Glutamatergic neuron (in vitro differentiated cells): ENCODE measurements at regions not wholly inside any gene's neighbourhood (a gene's known extent, or its start where the extent isn't known, plus 50 kb on each side); places are given as distances from the start of the nearest gene placed in this dataset.

Source experiments
- DNase-seq: peaks from one replicate; pipeline ENCODE4 v3.0.0; 2022
- H3K27ac Mint-ChIP-seq: one replicate; pipeline ENCODE4 v1.8.0; 2020; ENCODE audit warnings: mild to moderate bottlenecking, mixed read lengths, inconsistent platforms; ENCODE audit not compliant: unreplicated experiment
- H3K27me3 Mint-ChIP-seq: one replicate; pipeline ENCODE4 v1.8.0; 2020; ENCODE audit warnings: mild to moderate bottlenecking, moderate library complexity, mixed read lengths, inconsistent platforms; ENCODE audit not compliant: unreplicated experiment
- H3K36me3 Mint-ChIP-seq: one replicate; pipeline ENCODE4 v1.8.0; 2020; ENCODE audit warnings: mild to moderate bottlenecking, mixed read lengths, inconsistent platforms; ENCODE audit not compliant: unreplicated experiment
- H3K4me1 Mint-ChIP-seq: one replicate; pipeline ENCODE4 v1.8.0; 2020; ENCODE audit warnings: mild to moderate bottlenecking, low read depth, mixed read lengths, inconsistent platforms; ENCODE audit not compliant: unreplicated experiment
- H3K4me3 Mint-ChIP-seq: one replicate; pipeline ENCODE4 v1.8.0; 2020; ENCODE audit warnings: mild to moderate bottlenecking, mixed read lengths, inconsistent platforms; ENCODE audit not compliant: unreplicated experiment
- H3K9me3 Mint-ChIP-seq: one replicate; pipeline ENCODE4 v1.8.0; 2020; ENCODE audit warnings: mild to moderate bottlenecking, moderate library complexity, mixed read lengths, inconsistent platforms; ENCODE audit not compliant: unreplicated experiment
- TF ChIP-seq, protein P1 (sequence below): fragments of 200-600 bp; sonication (generic); IDR thresholded peaks from one replicate; pipeline ENCODE4 v1.5.0; 2021; ENCODE audit not compliant: partially characterized antibody, unreplicated experiment

DNA sequence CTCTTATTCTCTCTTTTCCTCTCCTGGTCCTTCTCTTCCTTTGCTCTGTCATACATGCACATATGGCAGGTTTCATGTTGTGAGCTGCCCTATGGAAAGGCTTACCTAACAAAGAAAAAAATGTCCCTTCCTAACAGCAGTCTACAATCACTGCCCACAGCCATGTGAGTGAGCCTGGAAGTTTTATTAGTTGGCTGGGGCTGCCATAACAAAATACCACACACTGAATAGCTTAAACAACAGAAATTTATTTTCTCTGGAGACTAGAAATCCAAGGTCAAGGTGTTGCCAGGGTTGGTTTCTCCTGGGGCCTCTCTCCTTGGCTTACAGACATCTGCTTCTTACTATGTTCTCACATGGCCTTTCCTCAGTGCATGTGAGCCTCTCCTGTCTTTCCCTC lies 142.1 kb downstream of the TRIB2 start:
- H3K36me3 Mint-ChIP-seq: peaks cover 12% of the 10 kb centered on the region
- TF ChIP-seq, protein P1, sequence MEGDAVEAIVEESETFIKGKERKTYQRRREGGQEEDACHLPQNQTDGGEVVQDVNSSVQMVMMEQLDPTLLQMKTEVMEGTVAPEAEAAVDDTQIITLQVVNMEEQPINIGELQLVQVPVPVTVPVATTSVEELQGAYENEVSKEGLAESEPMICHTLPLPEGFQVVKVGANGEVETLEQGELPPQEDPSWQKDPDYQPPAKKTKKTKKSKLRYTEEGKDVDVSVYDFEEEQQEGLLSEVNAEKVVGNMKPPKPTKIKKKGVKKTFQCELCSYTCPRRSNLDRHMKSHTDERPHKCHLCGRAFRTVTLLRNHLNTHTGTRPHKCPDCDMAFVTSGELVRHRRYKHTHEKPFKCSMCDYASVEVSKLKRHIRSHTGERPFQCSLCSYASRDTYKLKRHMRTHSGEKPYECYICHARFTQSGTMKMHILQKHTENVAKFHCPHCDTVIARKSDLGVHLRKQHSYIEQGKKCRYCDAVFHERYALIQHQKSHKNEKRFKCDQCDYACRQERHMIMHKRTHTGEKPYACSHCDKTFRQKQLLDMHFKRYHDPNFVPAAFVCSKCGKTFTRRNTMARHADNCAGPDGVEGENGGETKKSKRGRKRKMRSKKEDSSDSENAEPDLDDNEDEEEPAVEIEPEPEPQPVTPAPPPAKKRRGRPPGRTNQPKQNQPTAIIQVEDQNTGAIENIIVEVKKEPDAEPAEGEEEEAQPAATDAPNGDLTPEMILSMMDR: no peak
- H3K4me3 Mint-ChIP-seq: no peak overlapping the region
- H3K4me1 Mint-ChIP-seq: no peaks in the 10 kb centered on the region
- H3K9me3 Mint-ChIP-seq: peaks cover 4% of the 10 kb centered on the region
- H3K27me3 Mint-ChIP-seq: no peaks in the 10 kb centered on the region
- no peak for DNase-seq
- H3K27ac Mint-ChIP-seq: no peak overlapping the region

DNA sequence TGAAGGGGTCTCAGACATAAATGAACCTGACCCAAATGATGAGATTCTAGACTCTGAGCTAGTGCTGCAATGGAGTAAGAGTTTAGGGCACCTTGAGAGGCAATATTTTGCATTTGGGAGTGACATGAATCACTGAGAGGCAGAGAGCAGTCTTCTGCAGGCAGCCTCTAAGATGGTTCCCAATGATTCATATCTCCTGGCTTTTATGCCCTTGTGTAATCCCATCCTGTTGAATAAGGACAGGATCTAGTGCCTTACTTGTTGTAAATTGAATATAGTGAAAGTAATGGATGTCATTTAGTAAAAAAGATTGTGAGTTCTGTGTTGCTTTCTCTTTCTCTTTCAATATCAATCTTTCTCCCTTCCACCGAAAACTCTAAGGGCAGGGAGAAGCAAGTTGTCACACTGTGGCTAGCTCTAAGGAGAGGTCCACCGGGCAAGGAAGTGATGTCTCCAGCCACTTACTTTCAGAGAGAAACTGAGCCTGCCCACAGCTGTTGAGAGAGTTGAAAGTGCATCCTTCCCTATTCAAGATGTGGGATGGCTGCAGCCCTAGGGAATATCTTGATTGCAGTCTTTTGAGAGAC lies 144.7 kb downstream of the TRIB2 start:
- Mint-ChIP-seq H3K9me3 (peaks cover 9% of the 10 kb centered on the region), H3K27me3 (no peaks in the 10 kb centered on the region), H3K4me1 (no peaks in the 10 kb centered on the region), H3K36me3 (peaks cover 19% of the 10 kb centered on the region), H3K4me3 (no peak overlapping the region), H3K27ac (no peak overlapping the region)
- TF ChIP-seq, protein P1: no peak
- DNase-seq: no peak

DNA sequence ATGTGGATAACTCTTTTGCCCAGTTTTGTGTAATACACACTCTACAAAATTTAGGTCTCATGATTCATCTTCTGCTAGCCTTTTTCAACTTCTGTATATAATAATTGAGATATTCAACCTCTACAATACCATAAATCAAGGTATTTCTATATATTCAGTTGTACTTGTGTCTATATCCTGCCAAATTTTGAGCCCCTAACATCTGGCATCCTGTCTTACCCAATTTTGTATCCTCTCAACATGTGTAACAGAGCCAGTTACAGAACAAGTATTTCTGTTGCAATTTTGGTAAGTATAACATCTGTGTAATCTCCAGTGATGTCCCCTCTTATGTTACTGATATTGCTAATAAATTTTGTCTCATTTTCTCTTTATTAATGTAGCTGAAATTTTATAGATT lies 145.8 kb downstream of the TRIB2 start:
- H3K4me3 Mint-ChIP-seq: no peak overlapping the region
- H3K27ac Mint-ChIP-seq: no peak overlapping the region
- H3K36me3 Mint-ChIP-seq: peaks cover 19% of the 10 kb centered on the region
- peaks cover 9% of the 10 kb centered on the region for H3K9me3 Mint-ChIP-seq
- H3K4me1 Mint-ChIP-seq: no peaks in the 10 kb centered on the region
- no peaks in the 10 kb centered on the region for H3K27me3 Mint-ChIP-seq
- no peak for DNase-seq
- TF ChIP-seq, protein P1: no peak

DNA sequence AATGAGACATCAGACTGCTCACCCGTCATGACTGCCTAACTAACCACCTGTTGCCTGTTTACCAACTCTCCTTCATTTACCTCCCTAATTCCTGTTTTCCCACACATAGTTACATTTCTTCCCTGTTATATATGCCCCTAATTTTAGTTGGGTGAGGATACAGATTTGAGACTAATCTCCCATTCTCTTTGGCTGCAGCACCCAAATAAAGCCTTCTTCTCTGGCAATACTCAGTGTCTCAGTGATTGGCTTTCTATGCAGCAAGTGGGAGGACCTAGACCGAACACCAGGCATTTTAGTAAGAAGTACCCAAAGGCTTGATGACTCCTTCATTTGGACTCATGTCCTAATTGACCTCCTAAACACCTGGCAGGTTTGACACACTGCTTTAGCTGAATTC lies 147.2 kb downstream of the TRIB2 start:
- no peaks in the 10 kb centered on the region for H3K27me3 Mint-ChIP-seq
- no peak for DNase-seq
- peaks cover 19% of the 10 kb centered on the region for H3K36me3 Mint-ChIP-seq
- H3K4me1 Mint-ChIP-seq: no peaks in the 10 kb centered on the region
- H3K9me3 Mint-ChIP-seq: peaks cover 9% of the 10 kb centered on the region
- H3K4me3 Mint-ChIP-seq: no peak overlapping the region
- no peak overlapping the region for H3K27ac Mint-ChIP-seq
- TF ChIP-seq, protein P1: no peak

DNA sequence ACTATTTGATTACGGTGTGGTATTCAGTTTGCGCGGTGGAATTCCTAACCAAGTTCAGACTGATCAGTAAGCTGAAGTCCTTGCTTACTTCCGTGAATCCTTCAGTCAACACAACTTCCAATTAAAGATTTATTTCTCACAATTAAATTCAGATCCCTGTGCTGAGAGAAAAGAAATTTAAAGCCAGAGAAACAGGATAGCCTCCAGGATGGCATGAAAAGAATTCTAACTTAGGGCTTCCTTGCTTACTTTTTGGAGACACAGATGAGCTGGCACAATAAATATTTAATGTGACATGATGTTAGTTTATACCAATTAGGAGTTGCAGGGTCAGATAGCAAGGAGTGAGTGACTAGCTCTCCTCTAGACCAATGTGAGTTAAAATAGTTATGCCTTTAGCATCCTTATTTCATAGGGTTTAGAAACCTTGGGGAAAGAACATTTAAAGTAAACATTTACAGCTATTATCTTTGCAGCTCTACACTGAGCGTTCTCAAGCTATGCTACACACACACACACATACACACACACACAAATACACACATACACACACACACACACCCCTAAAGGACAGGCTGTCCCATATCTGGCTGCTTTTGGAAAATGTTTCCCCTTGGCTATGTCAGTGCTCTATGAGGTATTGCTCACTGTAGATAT lies 151.0 kb downstream of the TRIB2 start:
- no peak overlapping the region for H3K4me3 Mint-ChIP-seq
- peaks cover 7% of the 10 kb centered on the region for H3K36me3 Mint-ChIP-seq
- H3K4me1 Mint-ChIP-seq: no peaks in the 10 kb centered on the region
- no peaks in the 10 kb centered on the region for H3K27me3 Mint-ChIP-seq
- no peak overlapping the region for H3K27ac Mint-ChIP-seq
- peaks cover 10% of the 10 kb centered on the region for H3K9me3 Mint-ChIP-seq
- DNase-seq: no peak
- TF ChIP-seq, protein P1: no peak
